Spinal cord (tissue), 9 donors: ENCODE measurements at regions not wholly inside any gene's neighbourhood (a gene's known extent, or its start where the extent isn't known, plus 50 kb on each side); places are given as distances from the start of the nearest gene placed in this dataset.

ENCODE experiments used
- DNase-seq, 6 donors: peaks; one replicate each; pipeline versions ENCODE4 v3.0.0 to v3.0.0-alpha.2; 2013 to 2015; ENCODE audit warnings: low spot score in 6 of 6, low read depth in 4 of 6
- H3K27ac ChIP-seq: one replicate; pipeline ENCODE4 v1.5.1; 2013; ENCODE audit warnings: low read depth, low read length, control low read depth
- H3K27me3 ChIP-seq: one replicate; pipeline ENCODE4 v1.6.1; 2013; ENCODE audit warnings: low read length; ENCODE audit not compliant: control insufficient read depth, insufficient read depth
- H3K36me3 ChIP-seq: one replicate; pipeline ENCODE4 v1.6.1; 2013; ENCODE audit warnings: low read length; ENCODE audit not compliant: control insufficient read depth, insufficient read depth
- H3K4me1 ChIP-seq: one replicate; pipeline ENCODE4 v1.6.1; 2013; ENCODE audit warnings: low read length; ENCODE audit not compliant: control insufficient read depth, insufficient read depth
- H3K4me3 ChIP-seq: one replicate; pipeline ENCODE4 v1.5.1; 2013; ENCODE audit warnings: low read depth, low read length, control low read depth
- H3K9me3 ChIP-seq: one replicate; pipeline ENCODE4 v1.6.1; 2013; ENCODE audit warnings: low read length; ENCODE audit not compliant: control insufficient read depth, insufficient read depth
- WGBS: methylation state at CpG from one replicate; pipeline ENCODE4 v1.1.5; 2013; ENCODE audit warnings: missing lambda C conversion rate; ENCODE audit not compliant: insufficient coverage; 5-methylcytosine and 5-hydroxymethylcytosine counted together
- donor health status: healthy.

DNA sequence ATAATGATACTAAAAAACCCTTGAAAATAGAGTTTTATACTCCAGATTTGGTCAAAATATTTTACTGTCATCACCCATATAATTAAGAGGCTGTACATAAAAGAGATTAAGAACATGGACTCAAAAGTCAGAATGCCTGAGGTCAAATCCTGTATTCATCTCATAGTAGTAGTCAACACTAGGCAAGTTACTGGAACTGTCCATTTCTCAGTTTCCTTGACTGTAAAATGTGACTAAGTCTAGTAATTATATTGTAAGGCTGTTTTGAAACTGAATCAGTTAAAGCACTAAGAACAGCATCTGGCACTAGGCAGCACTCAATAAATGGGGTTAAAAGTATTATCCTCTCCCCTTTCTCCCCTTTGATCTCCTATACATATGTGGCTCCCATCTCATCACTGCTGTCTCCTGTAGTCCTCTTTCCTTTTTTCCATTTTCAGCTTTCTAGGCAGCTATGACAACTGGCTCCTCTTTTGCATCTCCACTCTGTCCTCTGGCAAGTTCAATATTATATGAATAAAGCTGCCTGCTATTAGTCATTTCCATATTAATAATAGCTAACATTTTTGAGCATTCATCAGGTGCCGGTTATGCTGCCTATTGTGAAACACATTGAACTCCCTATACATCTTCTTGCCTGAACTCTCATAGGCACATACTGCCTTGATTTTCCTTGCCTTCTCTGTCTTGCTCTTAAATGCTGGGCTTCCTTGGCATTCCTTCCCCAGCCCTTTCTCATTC, 185.8 kb upstream of the NREP start:
- no peak for DNase-seq
- whole genome bisulfite sequencing, result 100% methylated on average over 1 of the region's 1 CpG
- H3K36me3 ChIP-seq, result no peaks in the 10 kb centered on the region

DNA sequence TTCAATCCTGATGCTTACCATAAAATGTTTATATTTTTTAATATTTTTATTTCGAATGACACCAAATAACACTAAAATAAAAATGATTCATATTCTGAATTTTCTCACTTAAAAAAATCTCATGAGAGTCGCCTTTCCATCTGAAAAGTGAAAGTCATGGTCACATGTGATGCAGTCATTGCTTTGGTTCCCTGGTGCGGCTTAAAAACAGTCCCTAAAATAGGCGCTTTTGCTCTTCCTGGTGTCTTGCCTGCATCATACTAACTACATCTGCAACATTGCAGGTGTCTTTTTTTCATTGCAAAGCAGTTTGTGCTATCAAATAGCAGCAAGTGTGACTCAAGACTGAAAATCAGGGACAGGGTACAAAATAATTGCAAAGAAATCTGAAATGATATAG, 185.2 kb upstream of the NREP start:
- Histone ChIP-seq H3K4me1 (no peaks in the 10 kb centered on the region), H3K36me3 (no peaks in the 10 kb centered on the region), H3K27me3 (no peaks in the 10 kb centered on the region), H3K27ac (no peak overlapping the region), H3K9me3 (no peaks in the 10 kb centered on the region), H3K4me3 (no peak overlapping the region)
- no peak for DNase-seq
- WGBS, result 67% methylated on average over 1 of the region's 4 CpGs

More for the DNA sequence above, 185.8 kb upstream of the NREP start:
- no peaks in the 10 kb centered on the region for H3K9me3 ChIP-seq
- H3K27me3 ChIP-seq, result no peaks in the 10 kb centered on the region
- H3K27ac ChIP-seq, result no peak overlapping the region
- no peaks in the 10 kb centered on the region for H3K4me1 ChIP-seq
- no peak overlapping the region for H3K4me3 ChIP-seq

DNA sequence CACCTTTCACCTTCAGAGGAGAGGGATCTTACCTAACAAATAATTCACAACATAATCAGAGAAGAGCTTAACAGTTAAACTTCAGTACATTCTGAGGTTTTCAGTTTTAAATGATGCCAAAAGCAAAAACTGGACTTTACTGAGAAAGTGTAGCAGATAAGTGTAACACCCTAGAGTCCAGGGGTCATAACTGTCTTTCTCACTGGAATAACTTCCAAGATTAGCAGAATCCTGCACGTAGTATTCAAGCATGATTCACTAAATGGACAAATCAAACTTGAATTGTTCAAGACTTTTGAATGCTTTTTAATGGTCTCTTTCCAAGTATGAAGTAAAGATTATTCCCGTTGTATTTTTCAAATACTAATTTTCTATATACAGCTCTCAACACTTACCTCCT, 180.1 kb upstream of the NREP start:
- H3K36me3 ChIP-seq, result no peaks in the 10 kb centered on the region
- H3K27me3 ChIP-seq, result no peaks in the 10 kb centered on the region
- no peak for DNase-seq
- no CpG with 5 or more reads among the region's 2 CpGs for WGBS
- H3K9me3 ChIP-seq, result no peaks in the 10 kb centered on the region
- no peak overlapping the region for H3K27ac ChIP-seq
- H3K4me3 ChIP-seq, result no peak overlapping the region
- no peaks in the 10 kb centered on the region for H3K4me1 ChIP-seq

DNA sequence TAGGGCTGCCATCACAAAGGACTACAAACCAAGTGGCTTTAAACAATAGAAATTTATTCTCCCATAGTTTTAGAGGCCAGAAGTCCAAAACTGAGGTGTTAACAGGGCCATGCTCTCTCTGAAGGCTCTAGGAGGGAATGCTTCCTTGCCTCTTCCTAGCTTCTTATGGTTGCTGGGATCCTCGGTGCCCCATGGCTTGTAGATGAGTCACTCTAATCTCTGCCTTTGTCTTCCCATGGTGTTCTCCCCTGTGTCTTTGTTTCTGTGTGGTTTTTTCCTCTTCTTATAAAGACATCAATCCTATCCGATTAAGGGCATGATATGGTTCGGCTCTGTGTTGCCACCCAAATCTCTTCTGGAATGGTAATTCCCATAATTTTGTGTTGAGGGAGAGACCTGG, 178.8 kb upstream of the NREP start:
- no peaks in the 10 kb centered on the region for H3K27me3 ChIP-seq
- DNase-seq, result no peak
- no peaks in the 10 kb centered on the region for H3K9me3 ChIP-seq
- no peak overlapping the region for H3K27ac ChIP-seq
- H3K36me3 ChIP-seq, result no peaks in the 10 kb centered on the region
- no peaks in the 10 kb centered on the region for H3K4me1 ChIP-seq
- H3K4me3 ChIP-seq, result no peak overlapping the region
- WGBS, result no CpG with 5 or more reads among the region's 3 CpGs

DNA sequence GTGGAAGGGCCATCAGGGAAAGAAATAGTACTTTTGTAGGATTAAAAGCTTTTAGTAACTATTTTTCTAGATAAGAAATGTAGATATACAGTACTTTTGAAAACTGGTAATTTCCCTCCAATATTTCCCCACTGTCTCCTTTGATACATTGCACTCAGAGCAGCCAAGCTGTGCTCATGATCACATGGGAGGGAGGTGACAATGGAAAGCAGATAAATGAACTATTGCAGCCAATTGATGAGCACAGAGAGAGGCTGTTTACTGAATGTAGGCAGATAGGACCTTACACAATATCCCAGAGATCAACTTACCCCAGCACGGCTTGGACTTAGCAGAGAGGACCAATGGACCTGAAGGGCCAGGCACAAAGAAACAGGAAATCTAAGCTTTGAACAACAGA, 178.0 kb upstream of the NREP start:
- DNase-seq, result no peak
- Histone ChIP-seq H3K27me3 (no peaks in the 10 kb centered on the region), H3K27ac (no peak overlapping the region), H3K36me3 (no peaks in the 10 kb centered on the region), H3K9me3 (no peaks in the 10 kb centered on the region), H3K4me3 (no peak overlapping the region), H3K4me1 (no peaks in the 10 kb centered on the region)
- WGBS, result no CpG with 5 or more reads among the region's 1 CpG

DNA sequence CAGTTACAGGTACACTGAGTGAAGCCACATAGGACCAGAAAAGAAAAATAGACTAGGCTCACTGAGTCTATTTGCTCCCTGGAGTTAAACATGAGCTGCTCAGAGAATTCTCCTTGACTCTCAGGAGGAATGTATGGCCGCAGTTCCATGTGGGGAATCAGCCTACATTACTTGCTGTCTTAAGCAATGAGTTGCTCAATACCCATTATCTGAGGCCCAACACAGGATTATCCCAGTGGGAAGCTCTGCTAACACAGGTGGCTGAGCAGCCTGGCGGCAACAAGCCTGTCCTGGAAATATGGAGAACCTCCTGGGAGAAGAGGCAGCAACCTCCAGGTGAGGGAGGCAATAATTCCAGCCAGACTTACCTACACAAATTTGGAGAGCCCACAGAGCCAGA, 177.5 kb upstream of the NREP start:
- H3K4me1 ChIP-seq, result no peaks in the 10 kb centered on the region
- H3K27me3 ChIP-seq, result no peaks in the 10 kb centered on the region
- H3K4me3 ChIP-seq, result no peak overlapping the region
- H3K27ac ChIP-seq, result no peak overlapping the region
- H3K9me3 ChIP-seq, result no peaks in the 10 kb centered on the region
- no peak for DNase-seq
- WGBS, result 95% methylated on average over 2 of the region's 2 CpGs
- no peaks in the 10 kb centered on the region for H3K36me3 ChIP-seq

DNA sequence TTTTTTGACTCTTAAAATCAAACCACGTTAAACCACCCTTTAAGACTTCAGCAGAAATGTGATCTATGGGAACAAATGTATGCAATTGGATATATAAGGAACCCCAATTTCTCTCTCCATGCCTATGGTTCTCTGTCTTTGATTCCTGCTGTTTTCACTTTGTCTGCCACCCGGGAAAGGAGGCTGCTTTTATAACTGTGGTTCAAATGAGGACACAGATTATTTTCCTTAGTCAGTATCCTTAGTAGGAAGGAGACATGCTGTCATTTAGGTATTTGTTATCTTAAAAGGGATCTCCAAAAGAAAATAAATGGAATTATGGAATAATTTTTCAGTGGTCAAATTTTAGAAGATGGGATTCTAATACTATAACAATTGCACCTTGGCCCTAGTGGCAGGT, 176.1 kb upstream of the NREP start:
- Histone ChIP-seq H3K9me3 (no peaks in the 10 kb centered on the region), H3K36me3 (no peaks in the 10 kb centered on the region), H3K4me1 (no peaks in the 10 kb centered on the region), H3K27me3 (no peaks in the 10 kb centered on the region), H3K4me3 (no peak overlapping the region), H3K27ac (no peak overlapping the region)
- no CpG with 5 or more reads among the region's 2 CpGs for WGBS
- no peak for DNase-seq

DNA sequence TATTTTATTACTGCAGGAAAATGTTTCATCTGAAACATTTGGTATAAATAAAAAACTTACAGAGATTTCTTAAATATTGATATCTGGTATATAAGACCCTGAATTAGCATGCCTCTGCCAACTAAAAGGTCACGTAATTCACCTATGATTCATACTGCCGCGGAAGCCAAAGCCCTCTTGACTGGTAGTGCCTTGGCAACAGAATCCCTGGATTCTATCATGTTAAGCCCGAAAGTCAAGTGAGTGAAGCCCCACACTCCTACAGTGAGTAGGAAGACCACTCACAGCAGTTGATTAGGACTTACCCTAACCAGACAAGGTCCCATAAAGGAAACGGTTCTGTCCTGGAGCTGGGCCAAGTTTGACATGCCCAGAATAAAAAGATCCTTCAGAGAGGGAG, 175.6 kb upstream of the NREP start:
- no peaks in the 10 kb centered on the region for H3K27me3 ChIP-seq
- no peak for DNase-seq
- no peak overlapping the region for H3K4me3 ChIP-seq
- H3K9me3 ChIP-seq, result no peaks in the 10 kb centered on the region
- H3K4me1 ChIP-seq, result no peaks in the 10 kb centered on the region
- no peak overlapping the region for H3K27ac ChIP-seq
- WGBS, result 85% methylated on average over 3 of the region's 5 CpGs
- no peaks in the 10 kb centered on the region for H3K36me3 ChIP-seq

DNA sequence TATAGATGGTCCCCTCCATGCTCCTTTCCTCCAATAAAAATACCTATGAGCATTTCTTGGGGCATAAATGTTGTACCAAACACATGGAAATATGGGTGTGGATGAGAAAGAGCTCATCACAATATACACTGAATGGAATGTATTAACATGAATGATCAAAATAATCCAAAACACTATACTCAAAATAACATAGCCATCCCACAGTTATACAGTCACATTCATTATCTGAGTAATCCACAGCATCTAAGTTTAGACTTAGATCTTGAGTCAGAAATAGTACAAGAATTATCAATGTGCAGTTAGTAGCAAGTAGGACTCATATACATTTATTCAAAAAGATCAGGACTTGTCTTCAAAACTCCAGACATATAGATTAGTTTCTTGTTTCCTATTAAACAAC, 175.2 kb upstream of the NREP start:
- Histone ChIP-seq H3K4me1 (no peaks in the 10 kb centered on the region), H3K27me3 (no peaks in the 10 kb centered on the region), H3K36me3 (no peaks in the 10 kb centered on the region), H3K4me3 (no peak overlapping the region), H3K27ac (no peak overlapping the region), H3K9me3 (no peaks in the 10 kb centered on the region)
- no peak for DNase-seq

DNA sequence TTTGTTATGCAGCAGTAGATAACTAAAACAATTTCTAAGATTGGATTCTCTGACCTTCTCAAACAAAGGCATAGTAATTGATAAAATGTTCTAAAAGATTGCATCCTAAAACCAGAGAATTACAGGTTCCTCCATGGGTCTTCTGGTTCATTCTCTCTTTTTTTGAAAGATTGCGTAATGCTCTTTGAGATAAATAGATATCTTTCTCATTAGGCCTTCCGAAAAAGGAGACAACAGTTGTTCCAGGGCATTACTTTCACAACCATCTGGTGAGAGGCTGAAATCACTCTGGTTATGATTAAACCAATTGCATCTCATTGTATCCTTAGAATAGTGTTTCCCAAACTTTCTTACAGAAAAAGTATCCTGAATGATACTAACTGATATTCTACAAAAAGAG, 174.7 kb upstream of the NREP start:
- no peak overlapping the region for H3K27ac ChIP-seq
- DNase-seq, result no peak
- H3K36me3 ChIP-seq, result no peaks in the 10 kb centered on the region
- no peaks in the 10 kb centered on the region for H3K4me1 ChIP-seq
- WGBS, result no CpG with 5 or more reads among the region's 2 CpGs
- no peaks in the 10 kb centered on the region for H3K9me3 ChIP-seq
- no peaks in the 10 kb centered on the region for H3K27me3 ChIP-seq
- H3K4me3 ChIP-seq, result no peak overlapping the region
